Brain microvascular endothelial cell (primary cell): ENCODE measurements at regions not wholly inside any gene's neighbourhood (a gene's known extent, or its start where the extent isn't known, plus 50 kb on each side); places are given as distances from the start of the nearest gene placed in this dataset.

Source experiments
- DNase-seq: peaks from one replicate; pipeline ENCODE4 v3.0.0-alpha.2; 2020
- H3K27ac ChIP-seq: fragments of 250-450 bp; sonication (Bioruptor Pico); 2 replicates; pipeline ENCODE4 v1.5.1; 2020; ENCODE audit warnings: mild to moderate bottlenecking, moderate library complexity
- H3K27me3 ChIP-seq: fragments of 250-450 bp; sonication (Bioruptor Pico); replicated peaks from 2 replicates; pipeline ENCODE4 v1.5.1; 2020; ENCODE audit warnings: mild to moderate bottlenecking
- H3K36me3 ChIP-seq: fragments of 250-450 bp; sonication (Bioruptor Pico); replicated peaks from 2 replicates; pipeline ENCODE4 v1.5.1; 2020; ENCODE audit warnings: mild to moderate bottlenecking
- H3K4me3 ChIP-seq: 2 replicates; pipeline ENCODE4 v1.5.1; 2011; ENCODE audit warnings: low read depth, mild to moderate bottlenecking, control low read depth, low read length, moderate library complexity
- in situ Hi-C: cut with HindIII; loops from 2 replicates; pipeline ENCODE4 v1.10.0; 2017; ENCODE audit warnings: low sequenced_read_pairs, low pct_ligation_motif_present
- TF ChIP-seq, protein P1 (sequence below): IDR thresholded peaks from 2 replicates; pipeline ENCODE4 v1.5.1; 2011; ENCODE audit warnings: low read depth, mild to moderate bottlenecking, moderate library complexity, low read length, control low read depth, inconsistent platforms; ENCODE audit errors: missing control alignments

- no peaks in the 10 kb centered on the region for H3K36me3 ChIP-seq
- TF ChIP-seq, protein P1, sequence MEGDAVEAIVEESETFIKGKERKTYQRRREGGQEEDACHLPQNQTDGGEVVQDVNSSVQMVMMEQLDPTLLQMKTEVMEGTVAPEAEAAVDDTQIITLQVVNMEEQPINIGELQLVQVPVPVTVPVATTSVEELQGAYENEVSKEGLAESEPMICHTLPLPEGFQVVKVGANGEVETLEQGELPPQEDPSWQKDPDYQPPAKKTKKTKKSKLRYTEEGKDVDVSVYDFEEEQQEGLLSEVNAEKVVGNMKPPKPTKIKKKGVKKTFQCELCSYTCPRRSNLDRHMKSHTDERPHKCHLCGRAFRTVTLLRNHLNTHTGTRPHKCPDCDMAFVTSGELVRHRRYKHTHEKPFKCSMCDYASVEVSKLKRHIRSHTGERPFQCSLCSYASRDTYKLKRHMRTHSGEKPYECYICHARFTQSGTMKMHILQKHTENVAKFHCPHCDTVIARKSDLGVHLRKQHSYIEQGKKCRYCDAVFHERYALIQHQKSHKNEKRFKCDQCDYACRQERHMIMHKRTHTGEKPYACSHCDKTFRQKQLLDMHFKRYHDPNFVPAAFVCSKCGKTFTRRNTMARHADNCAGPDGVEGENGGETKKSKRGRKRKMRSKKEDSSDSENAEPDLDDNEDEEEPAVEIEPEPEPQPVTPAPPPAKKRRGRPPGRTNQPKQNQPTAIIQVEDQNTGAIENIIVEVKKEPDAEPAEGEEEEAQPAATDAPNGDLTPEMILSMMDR = no peak
- in situ Hi-C loops = no loop called here
- H3K27ac ChIP-seq = no peak overlapping the region
- DNase-seq = no peak
- H3K4me3 ChIP-seq = no peak overlapping the region
- H3K27me3 ChIP-seq = no peaks in the 10 kb centered on the region
These were observed 379.5 kb upstream of the TOM1L1 start for GRCh38 chr17:54521137-54521536.

DNA sequence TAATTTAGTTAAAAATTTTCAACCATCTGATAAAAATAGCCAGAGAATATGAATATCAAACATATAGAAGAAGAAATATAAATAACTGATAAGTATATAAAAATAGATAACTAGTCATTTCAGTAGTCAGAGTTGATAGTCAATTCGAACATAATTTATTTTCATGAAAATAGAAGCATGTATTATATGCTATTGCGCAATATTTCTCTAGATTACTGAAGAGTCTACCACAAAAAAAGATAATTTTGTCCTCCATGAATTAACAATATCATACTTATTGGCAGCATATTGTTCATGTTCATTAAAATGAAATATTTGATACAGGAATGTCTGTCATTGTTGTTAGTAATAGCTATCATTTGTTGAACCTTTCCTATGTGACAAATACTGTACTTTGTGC is 376.2 kb upstream of the TOM1L1 start:
- TF ChIP-seq, protein P1 = no peak
- in situ Hi-C loops = no loop called here

DNA sequence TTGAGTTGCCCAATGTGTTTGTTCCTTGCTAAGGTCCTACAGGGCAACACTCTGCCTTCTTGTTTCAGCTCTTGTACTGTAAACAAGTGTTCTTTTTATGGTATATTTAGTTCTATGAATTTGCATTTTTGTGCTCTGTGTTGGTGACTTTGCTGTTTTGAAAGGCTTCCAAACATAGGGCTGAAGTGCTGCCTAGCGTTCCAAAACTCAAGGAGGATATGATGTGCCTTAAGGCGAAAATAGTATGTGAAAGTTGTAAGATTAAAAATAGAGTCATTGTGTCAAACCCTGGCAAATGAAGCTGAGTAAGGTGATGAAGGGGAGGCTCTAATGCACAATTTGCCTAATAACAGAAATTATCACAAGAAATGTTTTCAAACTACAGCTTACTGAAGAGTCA is 372.7 kb upstream of the TOM1L1 start:
- Histone ChIP-seq H3K36me3 (no peaks in the 10 kb centered on the region), H3K27me3 (no peaks in the 10 kb centered on the region), H3K4me3 (no peak overlapping the region), H3K27ac (no peak overlapping the region)
- no peak for DNase-seq
- TF ChIP-seq, protein P1 = no peak
- in situ Hi-C loops = no loop called here

More for the DNA sequence above, 376.2 kb upstream of the TOM1L1 start:
- Histone ChIP-seq H3K27me3 (no peaks in the 10 kb centered on the region), H3K36me3 (no peaks in the 10 kb centered on the region), H3K4me3 (no peak overlapping the region), H3K27ac (no peak overlapping the region)
- DNase-seq = no peak

GRCh38 chr17:54530398-54530797 is 370.3 kb upstream of the TOM1L1 start:
- in situ Hi-C loops = no loop called here
- TF ChIP-seq, protein P1 = no peak
- Histone ChIP-seq H3K4me3 (no peak overlapping the region), H3K36me3 (no peaks in the 10 kb centered on the region), H3K27ac (no peak overlapping the region), H3K27me3 (no peaks in the 10 kb centered on the region)
- no peak for DNase-seq

DNA sequence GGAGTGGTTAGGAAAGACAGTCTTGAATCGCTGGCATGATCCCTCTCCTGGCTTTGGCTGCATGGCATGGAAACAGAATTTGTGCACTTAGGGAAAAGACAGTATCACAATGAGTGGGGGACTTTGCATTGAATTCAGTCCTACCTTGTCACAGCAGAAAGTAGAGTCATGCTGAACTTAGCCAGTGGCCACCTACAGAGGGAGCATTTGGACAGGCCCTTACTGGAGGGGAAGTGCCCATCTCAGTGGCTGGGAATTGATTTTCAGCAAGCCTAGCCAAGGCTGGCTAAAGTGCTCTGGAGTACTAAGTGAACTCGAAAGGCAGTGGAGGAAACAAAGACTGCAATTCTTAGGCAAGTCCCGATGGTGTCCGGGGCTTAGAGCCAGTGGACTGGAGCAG is 364.3 kb upstream of the TOM1L1 start:
- no peak for DNase-seq
- Histone ChIP-seq H3K4me3 (no peak overlapping the region), H3K27ac (no peak overlapping the region), H3K36me3 (no peaks in the 10 kb centered on the region), H3K27me3 (no peaks in the 10 kb centered on the region)
- TF ChIP-seq, protein P1 = no peak
- in situ Hi-C loops = no loop called here

DNA sequence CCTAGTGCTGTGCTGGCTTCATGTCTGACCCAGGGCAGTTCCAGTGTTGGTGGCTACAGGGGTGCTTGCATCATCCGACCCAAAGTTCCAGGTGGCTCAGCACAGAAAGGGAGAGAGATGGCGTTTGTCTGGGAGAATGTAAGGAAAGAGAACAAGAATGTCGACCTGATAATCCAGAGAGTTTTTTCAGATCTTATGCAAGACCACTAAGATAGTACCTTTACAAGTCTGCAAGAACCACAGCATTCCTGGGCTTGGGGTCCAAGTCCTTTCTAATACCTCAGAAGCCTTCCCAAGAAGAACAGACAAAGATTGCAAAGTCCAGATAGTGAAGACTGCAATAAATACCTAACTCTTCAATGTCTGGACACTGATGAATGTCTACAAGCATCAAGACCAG is 363.0 kb upstream of the TOM1L1 start:
- DNase-seq = no peak
- Histone ChIP-seq H3K27ac (no peak overlapping the region), H3K27me3 (no peaks in the 10 kb centered on the region), H3K4me3 (no peak overlapping the region), H3K36me3 (no peaks in the 10 kb centered on the region)
- in situ Hi-C loops = no loop called here
- TF ChIP-seq, protein P1 = no peak
